ENCODE measurements at regions not wholly inside any gene's neighbourhood (a gene's known extent, or its start where the extent isn't known, plus 50 kb on each side); places are given as distances from the start of the nearest gene placed in this dataset.

- H3K9me3 Mint-ChIP-seq = no peaks in the 10 kb centered on the region
- Histone ChIP-seq H4K20me1 (replicated peaks; ENCODE audit: insufficient read depth) (no peaks in the 10 kb centered on the region), H3K79me2 (replicated peaks; ENCODE audit: insufficient read depth) (no peaks in the 10 kb centered on the region), H3K4me1 (ENCODE audit: insufficient read depth) (no peaks in the 10 kb centered on the region; the same call in 1 of the 2 replicates), H3K4me3 (no peak overlapping the region), H2AFZ (no peak overlapping the region), H3K27me3 (ENCODE audit: insufficient read depth) (no peaks in the 10 kb centered on the region), H3K27ac (ENCODE audit: low read depth) (no peak overlapping the region), H3K36me3 (ENCODE audit: insufficient read depth) (no peaks in the 10 kb centered on the region), H3K4me2 (no peak overlapping the region), H3F3A (replicated peaks; ENCODE audit: low read depth) (no peaks in the 10 kb centered on the region), H3K9me2 (ENCODE audit: insufficient read depth) (peaks cover 1% of the 10 kb centered on the region)
- DNase-seq (ENCODE audit: low spot score) (no peak), ATAC-seq (no peak)
- H3K4me1 Mint-ChIP-seq = no peaks in the 10 kb centered on the region; the same call in 2 of the 3 replicates
- H3K27me3 Mint-ChIP-seq (ENCODE audit: insufficient read depth, low read depth, poor library complexity) = no peaks in the 10 kb centered on the region
- no peak overlapping the region for H3K27ac Mint-ChIP-seq
- H3K4me3 Mint-ChIP-seq = no peak overlapping the region
- TF ChIP-seq ETS1 (IDR thresholded peaks at IDR 0.05) (no peak), STAT1 (IDR thresholded peaks at IDR 0.05; ENCODE audit: unreplicated experiment) (no peak), ZNF114 (CRISPR knock-in tag; IDR thresholded peaks at IDR 0.05) (no peak), JUNB (IDR thresholded peaks at IDR 0.05; ENCODE audit: unreplicated experiment) (no peak), POLR2AphosphoS5 (IDR thresholded peaks at IDR 0.05; ENCODE audit: low read depth) (no peak), REST (IDR thresholded peaks at IDR 0.05; ENCODE audit: unreplicated experiment) (no peak), EZH2 (IDR thresholded peaks at IDR 0.05; ENCODE audit: low read depth, unreplicated experiment) (no peak), CREB1 (CRISPR knock-in tag; IDR thresholded peaks at IDR 0.05; ENCODE audit: low read depth) (no peak), NANOG (IDR thresholded peaks at IDR 0.05; ENCODE audit: borderline replicate concordance) (no peak)
- no peaks in the 10 kb centered on the region for H3K36me3 Mint-ChIP-seq (ENCODE audit: low read depth)
These were observed 544.4 kb downstream of the DIPK2A start for GRCh38 chr3:144516026-144516425.

GRCh38 chr3:144516589-144516988 is 545.0 kb downstream of the DIPK2A start:
- H3K79me2 ChIP-seq (replicated peaks; ENCODE audit: insufficient read depth) = no peaks in the 10 kb centered on the region
- no peaks in the 10 kb centered on the region for H3K36me3 ChIP-seq (ENCODE audit: insufficient read depth)
- Mint-ChIP-seq H3K27me3 (ENCODE audit: insufficient read depth, low read depth, poor library complexity) (no peaks in the 10 kb centered on the region), H3K9me3 (no peaks in the 10 kb centered on the region), H3K4me1 (no peaks in the 10 kb centered on the region; the same call in 2 of the 3 replicates), H3K27ac (no peak overlapping the region), H3K36me3 (ENCODE audit: low read depth) (no peaks in the 10 kb centered on the region), H3K4me3 (no peak overlapping the region)
- H3K4me2 ChIP-seq = no peak overlapping the region
- H3K4me3 ChIP-seq = no peak overlapping the region
- H3F3A ChIP-seq (replicated peaks; ENCODE audit: low read depth) = no peaks in the 10 kb centered on the region
- H4K20me1 ChIP-seq (replicated peaks; ENCODE audit: insufficient read depth) = no peaks in the 10 kb centered on the region
- peaks cover 7% of the 10 kb centered on the region for H3K9me2 ChIP-seq (ENCODE audit: insufficient read depth)
- H3K4me1 ChIP-seq (ENCODE audit: insufficient read depth) = peaks cover 2% of the 10 kb centered on the region; the same call in 1 of the 2 replicates
- DNase-seq (ENCODE audit: low spot score) = no peak
- no peak for ATAC-seq
- no peak overlapping the region for H3K27ac ChIP-seq (ENCODE audit: low read depth)
- H2AFZ ChIP-seq = no peak overlapping the region
- no peaks in the 10 kb centered on the region for H3K27me3 ChIP-seq (ENCODE audit: insufficient read depth)
- TF ChIP-seq ZNF114 (CRISPR knock-in tag; IDR thresholded peaks at IDR 0.05) (no peak), JUNB (IDR thresholded peaks at IDR 0.05; ENCODE audit: unreplicated experiment) (no peak), ZNF331 (CRISPR knock-in tag; IDR thresholded peaks at IDR 0.05; ENCODE audit: low read depth) (no peak), NANOG (IDR thresholded peaks at IDR 0.05; ENCODE audit: borderline replicate concordance) (no peak), REST (IDR thresholded peaks at IDR 0.05; ENCODE audit: unreplicated experiment) (no peak), EZH2phosphoT487 (IDR thresholded peaks at IDR 0.05; ENCODE audit: unreplicated experiment) (no peak)
